Calu3 (cell line): ENCODE measurements at regions not wholly inside any gene's neighbourhood (a gene's known extent, or its start where the extent isn't known, plus 50 kb on each side); places are given as distances from the start of the nearest gene placed in this dataset.

ENCODE experiments used
- BruUV-seq: library from RNA; stranded (reverse); fragments of 400-500 nt; replicated peaks from 2 replicates; lab custom pipeline; 2021; lab: Mats Ljungman, UMichigan
- CTCF ChIA-PET: fragments of 300-600 bp; sonication (Branson Sonifier 250); formaldehyde crosslinking; loops from one replicate; lab custom pipeline; 2022; ENCODE audit warnings: antibody characterized with exemption; lab: Charles Lee
- DNase-seq: peaks from one replicate; pipeline ENCODE4 v3.0.0; 2022
- H3K27ac Mint-ChIP-seq: one replicate; pipeline ENCODE4 v1.8.0; 2022; ENCODE audit warnings: mixed read lengths; ENCODE audit not compliant: unreplicated experiment
- H3K27me3 Mint-ChIP-seq: one replicate; pipeline ENCODE4 v1.8.0; 2022; ENCODE audit warnings: mixed read lengths; ENCODE audit not compliant: unreplicated experiment
- H3K36me3 Mint-ChIP-seq: one replicate; pipeline ENCODE4 v1.8.0; 2022; ENCODE audit warnings: mild to moderate bottlenecking, moderate library complexity, mixed read lengths; ENCODE audit not compliant: insufficient read depth, unreplicated experiment
- H3K4me1 Mint-ChIP-seq: one replicate; pipeline ENCODE4 v1.8.0; 2022; ENCODE audit warnings: mild to moderate bottlenecking, low read depth, mixed read lengths; ENCODE audit not compliant: unreplicated experiment
- H3K4me3 Mint-ChIP-seq: one replicate; pipeline ENCODE4 v1.8.0; 2022; ENCODE audit warnings: mild to moderate bottlenecking, low read depth, moderate library complexity, mixed read lengths; ENCODE audit not compliant: unreplicated experiment
- H3K9me3 Mint-ChIP-seq: one replicate; pipeline ENCODE4 v1.8.0; 2022; ENCODE audit warnings: low read depth, mixed read lengths; ENCODE audit not compliant: unreplicated experiment
- CTCF ChIP-seq: fragments of 200-600 bp; IDR thresholded peaks from one replicate; pipeline ENCODE4 v1.8.0; 2022; ENCODE audit warnings: antibody characterized with exemption; ENCODE audit not compliant: unreplicated experiment
- intact Hi-C: fragments of 100-400 bp; cut with micrococcal nuclease; formaldehyde crosslinking; loops from one replicate; pipeline ENCODE4 v1.10.0; 2022; ENCODE audit not compliant: unreplicated experiment

- Mint-ChIP-seq H3K9me3 (no peaks in the 10 kb centered on the region), H3K27me3 (no peaks in the 10 kb centered on the region), H3K4me3 (no peak overlapping the region), H3K36me3 (peaks cover 11% of the 10 kb centered on the region), H3K4me1 (peaks cover 12% of the 10 kb centered on the region), H3K27ac (peak overlapping the region; percentile 87)
- peak; percentile 85 for DNase-seq
- no peak for TF ChIP-seq CTCF
- CTCF ChIA-PET, result interaction anchor here (1.0 to 1.3 kb wide), 5 partner anchors 9 to 227 kb away, joined by 3 to 13 read pairs (median 3); partner anchors contain the start of gene IER5L
- intact Hi-C loops, result no loop called here
- no TSS peak for BruUV-seq
Observed at GRCh38 chr9:129343424-129344375, 165.6 kb upstream of the IER5L start.

GRCh38 chr9:129342591-129343423 is 164.7 kb upstream of the IER5L start:
- H3K36me3 Mint-ChIP-seq, result peaks cover 11% of the 10 kb centered on the region
- CTCF ChIA-PET, result interaction anchor here (0.6 to 1.3 kb wide), 3 partner anchors 13 to 141 kb away, joined by 3 to 4 read pairs (median 3); no protein-coding TSS in a partner anchor
- TF ChIP-seq CTCF, result no peak
- H3K4me1 Mint-ChIP-seq, result peaks cover 16% of the 10 kb centered on the region
- no TSS peak for BruUV-seq
- no peak overlapping the region for H3K4me3 Mint-ChIP-seq
- no peak for DNase-seq
- intact Hi-C loops, result no loop called here
- no peaks in the 10 kb centered on the region for H3K27me3 Mint-ChIP-seq
- H3K9me3 Mint-ChIP-seq, result no peaks in the 10 kb centered on the region
- peak overlapping the region; percentile 87 for H3K27ac Mint-ChIP-seq

- no TSS peak for BruUV-seq
- intact Hi-C loops, result no loop called here
- no peak for TF ChIP-seq CTCF
Observed at GRCh38 chr9:129341987-129342348, 163.9 kb upstream of the IER5L start.

GRCh38 chr9:129341171-129341986 is 163.3 kb upstream of the IER5L start:
- peaks cover 17% of the 10 kb centered on the region for H3K36me3 Mint-ChIP-seq
- TF ChIP-seq CTCF, result no peak
- H3K9me3 Mint-ChIP-seq, result no peaks in the 10 kb centered on the region
- CTCF ChIA-PET, result no interaction called here
- no TSS peak for BruUV-seq
- H3K4me1 Mint-ChIP-seq, result peaks cover 20% of the 10 kb centered on the region
- intact Hi-C loops, result no loop called here
- no peak overlapping the region for H3K4me3 Mint-ChIP-seq
- H3K27me3 Mint-ChIP-seq, result no peaks in the 10 kb centered on the region
- H3K27ac Mint-ChIP-seq, result no peak overlapping the region
- no peak for DNase-seq

More at GRCh38 chr9:129341987-129342348, 163.9 kb upstream of the IER5L start:
- DNase-seq, result no peak
- Mint-ChIP-seq H3K9me3 (no peaks in the 10 kb centered on the region), H3K4me3 (no peak overlapping the region), H3K27ac (no peak overlapping the region), H3K4me1 (peaks cover 20% of the 10 kb centered on the region), H3K27me3 (no peaks in the 10 kb centered on the region), H3K36me3 (peaks cover 11% of the 10 kb centered on the region)
- CTCF ChIA-PET, result interaction anchor here (0.6 kb wide), 1 partner anchor 60 kb away, joined by 3 read pairs; no protein-coding TSS in a partner anchor
